GM18858 (cell line): ENCODE measurements at regions not wholly inside any gene's neighbourhood (a gene's known extent, or its start where the extent isn't known, plus 50 kb on each side); places are given as distances from the start of the nearest gene placed in this dataset.

Source experiments
- ATAC-seq: cut with Tn5 transposase; IDR thresholded peaks from one replicate; pipeline ENCODE4 v1.9.1; 2021; ENCODE audit not compliant: unreplicated experiment

DNA sequence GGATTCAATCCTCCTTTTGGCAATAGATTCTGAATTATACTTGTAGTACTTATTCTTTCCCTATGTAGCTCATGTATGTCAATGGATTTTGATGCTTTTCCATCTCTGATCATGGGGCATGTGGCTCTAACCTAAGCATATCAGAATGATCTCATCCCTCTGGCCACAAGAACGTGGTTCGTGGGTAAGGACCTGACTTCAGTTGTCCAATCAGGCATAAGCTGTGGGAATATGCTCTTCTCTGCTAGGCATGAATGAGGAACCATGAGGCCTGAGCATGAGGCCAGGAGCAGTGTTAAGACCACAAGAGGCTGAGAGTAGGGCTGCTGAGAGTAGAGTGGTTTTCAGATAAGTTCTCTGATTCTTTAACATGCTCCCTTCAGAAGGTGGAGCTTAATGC lies 292.4 kb upstream of the TSHZ3 start:
- ATAC-seq, result no peak

DNA sequence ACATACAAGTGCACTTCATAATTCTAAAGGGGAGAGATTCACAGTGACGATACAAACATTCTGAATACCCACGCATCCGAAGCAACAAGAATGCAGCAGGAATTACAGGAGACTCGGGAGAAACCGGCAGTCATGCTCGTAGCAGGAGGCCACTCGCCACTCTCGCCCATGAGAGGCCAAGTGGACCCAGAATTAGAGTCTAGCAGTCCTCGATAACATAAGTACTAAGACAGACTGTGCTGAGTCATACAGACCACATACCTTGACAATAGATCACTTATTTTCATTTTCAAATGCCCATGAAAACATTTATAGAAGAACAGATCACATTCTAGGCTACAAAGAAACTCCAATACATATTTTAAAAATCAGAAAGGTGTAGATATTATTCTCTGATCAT lies 299.1 kb upstream of the TSHZ3 start:
- ATAC-seq, result no peak

DNA sequence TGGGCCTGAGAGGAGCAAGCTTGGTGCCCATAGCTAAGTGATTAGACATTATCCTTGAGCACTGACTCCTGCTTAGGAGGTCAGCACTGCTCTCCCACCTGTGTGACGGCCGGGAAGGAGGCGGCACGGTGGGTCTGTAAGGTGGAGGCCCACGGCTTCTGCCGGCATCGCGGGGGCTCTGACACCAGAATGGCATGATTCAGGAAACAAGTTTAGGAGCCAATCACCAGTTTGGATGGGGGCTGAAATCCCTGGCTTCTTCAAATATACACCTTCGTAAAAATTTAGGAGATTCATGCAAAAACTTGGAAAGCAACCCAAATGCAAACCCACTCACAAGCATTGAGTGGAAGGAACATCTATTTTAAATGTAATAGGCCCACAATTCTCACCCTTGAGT lies 307.3 kb upstream of the TSHZ3 start:
- ATAC-seq, result no peak

DNA sequence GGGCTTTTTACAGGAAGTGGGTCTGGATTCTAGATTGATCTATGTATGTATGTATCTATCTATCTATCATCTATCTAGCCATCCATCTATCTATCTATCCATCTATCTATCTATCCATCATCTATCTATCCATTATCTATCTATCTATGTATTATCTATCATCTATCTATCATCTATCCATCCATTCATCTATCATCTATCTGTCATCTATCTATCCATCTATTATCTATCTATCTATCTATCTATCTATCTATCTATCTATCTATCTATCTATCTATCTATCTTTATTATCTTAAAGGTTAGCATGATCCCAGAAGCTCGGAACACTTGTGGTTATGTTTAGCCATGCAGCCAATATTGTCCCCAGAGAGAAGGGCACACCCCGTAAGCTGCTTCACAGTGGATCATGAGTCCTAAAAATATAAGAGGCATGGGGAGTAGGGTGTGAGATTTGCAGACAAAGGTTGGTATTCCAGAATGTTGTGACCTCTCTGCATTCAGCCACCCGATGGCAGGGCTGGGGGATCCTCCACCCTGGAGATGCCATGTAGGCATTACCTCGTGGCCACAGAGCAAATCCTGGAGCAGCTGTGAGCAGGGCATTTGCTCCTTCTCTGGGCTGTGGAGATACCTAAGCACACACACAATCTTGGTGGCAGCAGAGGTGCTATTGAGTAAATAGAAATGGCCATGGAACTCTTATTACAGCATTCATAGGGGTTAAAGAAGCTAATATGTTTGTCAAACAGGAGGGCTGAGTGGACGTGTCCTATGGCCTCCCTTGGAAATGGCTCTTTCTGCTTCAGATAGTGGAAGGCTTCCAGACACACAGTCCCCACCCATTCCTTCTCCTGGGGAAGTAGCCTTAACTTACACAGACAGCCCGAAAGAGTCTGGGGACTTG lies 310.0 kb upstream of the TSHZ3 start:
- no peak for ATAC-seq

DNA sequence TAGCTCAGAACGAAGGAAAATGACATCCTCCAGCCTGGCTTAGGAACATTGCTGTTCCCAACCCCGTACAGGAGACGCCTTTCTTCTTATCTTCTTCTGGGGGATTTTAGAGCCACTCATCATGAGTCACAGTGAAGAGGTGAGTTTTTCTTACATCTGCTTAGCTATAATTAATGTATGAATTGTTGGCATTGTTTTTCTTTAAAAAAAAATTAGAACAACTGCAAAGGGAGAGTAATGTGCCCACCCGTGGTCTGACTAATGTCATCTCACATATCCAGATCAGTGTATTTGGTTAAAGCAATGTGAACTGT lies 310.6 kb upstream of the TSHZ3 start:
- no peak for ATAC-seq

DNA sequence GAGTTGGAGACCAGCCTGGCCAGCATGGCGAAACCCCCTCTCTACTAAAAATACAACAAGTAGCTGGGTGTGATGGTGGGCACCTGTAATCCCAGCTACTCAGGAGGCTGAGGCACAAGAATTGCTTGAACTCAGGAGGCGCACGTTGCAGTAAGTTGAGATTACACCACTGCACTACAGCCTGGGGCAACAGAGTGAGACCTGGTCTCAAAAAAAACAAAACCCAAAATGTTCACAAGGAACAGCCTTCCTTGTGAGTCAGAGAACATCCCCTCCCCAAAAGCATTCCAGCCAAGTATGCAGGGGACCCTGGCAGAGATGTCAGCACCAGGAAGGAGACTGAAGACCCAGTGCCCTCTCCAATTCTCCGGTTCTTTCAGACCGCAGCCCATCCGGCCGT lies 314.9 kb upstream of the TSHZ3 start:
- no peak for ATAC-seq

DNA sequence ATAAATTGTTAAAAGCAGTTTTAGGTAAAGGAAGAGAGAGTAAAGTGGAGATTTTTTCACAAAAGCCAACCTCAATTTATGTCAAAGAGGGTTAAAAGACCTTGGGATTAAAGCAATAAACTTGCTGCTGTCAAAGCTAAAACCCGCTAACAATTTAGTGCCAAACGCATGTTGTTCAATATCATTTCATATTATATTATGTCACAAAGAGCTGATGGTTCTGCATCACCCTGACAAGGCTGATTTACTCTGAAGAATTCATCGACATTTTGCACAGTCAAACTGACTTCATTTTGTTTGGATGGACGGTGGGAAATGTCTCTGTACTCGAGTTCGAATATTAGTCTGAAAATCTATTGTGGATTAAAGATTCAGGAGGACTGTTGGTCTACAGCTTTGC lies 315.8 kb upstream of the TSHZ3 start:
- ATAC-seq, result no peak

DNA sequence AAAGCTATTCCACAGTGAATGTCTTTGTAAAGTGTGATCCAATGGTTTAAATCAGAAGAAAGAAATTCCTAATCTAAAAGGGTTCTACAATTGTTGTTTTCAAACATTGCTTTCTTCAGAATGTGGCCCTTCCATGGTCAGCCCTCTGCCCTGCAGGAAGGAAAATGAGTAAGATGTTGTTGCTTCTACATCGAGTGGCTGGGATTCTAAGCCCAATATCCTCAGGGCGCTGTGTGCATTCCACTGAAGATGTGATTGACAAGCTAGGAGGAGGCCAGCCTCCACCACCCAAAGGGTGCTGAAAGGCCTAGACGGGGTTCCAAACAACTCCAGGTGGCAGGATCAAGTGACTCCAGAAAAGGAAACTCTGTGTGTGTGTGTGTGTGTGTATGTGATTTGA lies 316.9 kb upstream of the TSHZ3 start:
- ATAC-seq, result no peak

DNA sequence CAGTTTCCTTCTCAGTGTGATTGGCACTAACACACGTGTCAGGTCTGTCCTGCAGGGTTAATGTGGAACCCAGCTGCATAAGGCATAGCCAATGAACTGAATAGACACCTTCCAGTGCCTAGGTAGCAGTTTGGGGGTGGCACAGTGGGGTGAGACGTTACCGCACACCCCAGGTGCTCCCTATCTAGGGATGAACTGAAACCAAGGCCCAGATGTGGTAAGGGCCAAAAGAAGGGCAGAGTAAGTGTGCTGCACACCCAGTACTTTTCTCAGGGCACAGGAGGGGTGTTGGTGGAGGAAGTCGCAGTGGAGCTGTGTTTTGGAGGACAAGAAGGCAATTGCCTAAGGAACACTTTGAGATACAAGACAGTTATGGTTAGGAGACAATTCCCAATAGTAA lies 317.9 kb upstream of the TSHZ3 start:
- no peak for ATAC-seq

DNA sequence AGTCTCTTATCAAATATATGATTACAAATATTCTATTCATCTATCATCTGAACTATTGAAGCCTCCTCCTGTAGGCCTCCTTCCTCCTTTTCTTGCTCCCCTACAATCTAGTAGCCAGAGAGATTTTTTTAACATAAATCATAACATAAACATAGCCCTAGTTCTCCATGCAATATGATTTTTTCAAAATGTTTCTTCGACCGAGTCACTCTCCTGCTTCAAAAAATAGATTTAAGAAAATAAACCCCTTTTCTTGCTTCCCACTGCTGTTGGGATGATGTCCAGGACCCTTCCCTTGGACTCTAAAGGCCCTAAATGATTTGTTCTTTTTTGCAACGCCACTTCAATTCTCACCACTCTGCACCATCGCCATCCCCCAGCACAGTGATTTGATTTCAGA lies 319.7 kb upstream of the TSHZ3 start:
- no peak for ATAC-seq

DNA sequence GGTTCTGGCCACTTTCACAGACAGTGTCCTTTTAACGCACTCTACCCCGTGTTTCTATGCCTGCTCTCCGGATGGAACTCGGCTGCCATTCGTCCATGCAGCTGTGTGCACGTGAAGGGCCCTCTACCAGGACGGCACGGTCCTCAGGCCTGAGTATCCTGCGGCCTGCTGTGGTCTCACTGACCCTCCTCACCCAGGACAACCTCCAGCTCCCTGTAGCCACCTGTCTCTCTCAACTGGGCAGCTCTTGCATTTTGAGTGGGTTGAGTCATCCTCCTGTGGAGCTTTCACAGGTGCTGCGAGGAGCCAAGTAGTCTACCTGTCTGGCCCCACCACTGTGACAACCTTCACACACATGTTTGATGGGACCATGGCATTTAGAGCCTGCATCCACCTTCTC lies 321.7 kb upstream of the TSHZ3 start:
- no peak for ATAC-seq

DNA sequence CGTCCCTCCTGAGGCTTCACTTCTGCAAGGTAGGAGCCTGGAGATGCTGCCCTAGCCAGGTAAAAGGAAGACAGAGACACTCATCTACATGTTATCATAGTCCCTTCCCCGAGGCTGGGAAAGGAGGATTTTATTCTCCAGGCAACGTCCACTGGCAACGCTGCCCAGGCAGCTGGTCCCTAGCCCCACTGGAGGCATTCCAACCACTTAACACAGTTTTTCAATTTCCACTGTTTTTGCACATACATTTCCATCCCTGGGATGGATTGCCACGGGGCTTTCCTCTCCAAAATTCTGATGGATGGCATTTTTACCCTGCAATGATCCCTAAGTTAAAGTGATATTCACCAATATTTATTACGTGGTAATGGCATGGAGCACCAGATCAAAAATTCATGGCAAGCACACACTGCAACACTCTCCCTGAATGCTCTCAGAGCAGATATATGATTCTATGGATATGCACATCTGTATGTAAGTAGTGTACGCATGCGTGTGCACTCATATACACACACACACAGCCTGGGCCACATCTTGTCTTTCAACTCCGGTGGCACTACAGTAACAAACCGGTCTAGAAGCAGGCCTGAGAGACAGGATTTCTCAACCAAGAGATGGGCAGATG lies 322.3 kb upstream of the TSHZ3 start:
- ATAC-seq, result no peak

DNA sequence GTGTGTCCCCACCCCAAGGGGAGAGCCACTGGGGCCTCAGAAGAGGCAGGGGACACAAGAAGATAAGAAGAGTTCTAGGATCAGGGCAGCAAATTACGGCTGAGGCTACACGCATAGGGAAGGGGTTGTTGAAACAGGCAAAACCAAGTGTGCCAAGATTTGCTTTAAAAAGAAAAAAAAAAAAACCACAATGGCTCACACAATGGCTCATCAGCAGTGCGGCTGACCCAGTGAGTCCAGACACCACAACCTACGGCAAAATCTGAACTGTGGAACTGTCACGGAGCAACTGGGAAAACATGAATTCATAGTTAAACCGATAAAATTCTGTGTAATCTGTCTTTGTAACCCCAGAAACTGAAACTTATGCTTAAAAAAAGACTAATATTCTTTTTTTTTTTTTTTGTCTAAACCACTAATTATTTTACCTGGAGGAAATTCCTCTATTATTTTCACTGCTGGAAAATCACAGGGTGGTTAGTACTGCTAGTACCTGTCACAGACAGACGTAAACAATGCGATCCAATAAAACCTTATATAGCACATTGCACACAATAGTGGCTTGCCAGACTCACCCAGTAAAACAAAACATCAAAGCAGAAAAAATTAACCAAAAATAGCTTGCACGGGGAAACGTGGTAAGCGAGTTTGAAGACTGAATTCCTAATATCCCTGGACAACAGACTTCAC lies 325.4 kb upstream of the TSHZ3 start:
- ATAC-seq, result no peak

DNA sequence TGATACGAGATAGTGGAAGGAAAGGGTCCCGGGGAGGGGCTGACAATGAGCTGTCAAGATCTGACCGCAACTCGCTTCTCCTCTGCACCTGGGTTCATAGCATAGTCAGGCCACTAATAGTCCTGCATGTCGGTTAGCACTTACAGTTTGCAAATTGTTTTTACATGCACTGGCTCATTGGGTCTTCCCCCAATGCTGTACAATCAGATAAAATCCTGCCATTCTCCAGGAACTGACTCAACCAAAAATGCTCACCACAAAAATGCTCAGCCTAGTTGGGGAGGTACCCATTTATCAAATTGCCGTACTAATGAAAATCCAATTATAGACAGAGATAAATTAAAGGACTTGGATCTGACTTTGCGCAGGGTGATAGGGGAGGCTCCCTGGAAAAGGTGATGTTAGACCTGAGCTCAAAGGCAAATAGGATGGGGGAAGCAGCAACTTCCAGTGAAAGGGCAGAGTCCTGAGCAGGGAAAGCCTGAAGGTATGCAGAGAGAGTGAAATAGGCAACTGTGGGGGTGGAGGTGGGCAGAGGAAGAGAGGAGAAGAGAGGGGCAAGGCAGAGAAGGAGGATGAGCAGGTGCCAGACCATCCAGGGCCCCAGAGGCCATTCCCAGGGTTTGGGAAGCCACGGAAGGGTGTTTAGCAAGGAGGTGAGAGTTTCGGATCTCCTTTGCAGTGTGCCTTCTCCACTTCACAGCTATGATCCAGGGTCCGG lies 326.1 kb upstream of the TSHZ3 start:
- ATAC-seq, result no peak

DNA sequence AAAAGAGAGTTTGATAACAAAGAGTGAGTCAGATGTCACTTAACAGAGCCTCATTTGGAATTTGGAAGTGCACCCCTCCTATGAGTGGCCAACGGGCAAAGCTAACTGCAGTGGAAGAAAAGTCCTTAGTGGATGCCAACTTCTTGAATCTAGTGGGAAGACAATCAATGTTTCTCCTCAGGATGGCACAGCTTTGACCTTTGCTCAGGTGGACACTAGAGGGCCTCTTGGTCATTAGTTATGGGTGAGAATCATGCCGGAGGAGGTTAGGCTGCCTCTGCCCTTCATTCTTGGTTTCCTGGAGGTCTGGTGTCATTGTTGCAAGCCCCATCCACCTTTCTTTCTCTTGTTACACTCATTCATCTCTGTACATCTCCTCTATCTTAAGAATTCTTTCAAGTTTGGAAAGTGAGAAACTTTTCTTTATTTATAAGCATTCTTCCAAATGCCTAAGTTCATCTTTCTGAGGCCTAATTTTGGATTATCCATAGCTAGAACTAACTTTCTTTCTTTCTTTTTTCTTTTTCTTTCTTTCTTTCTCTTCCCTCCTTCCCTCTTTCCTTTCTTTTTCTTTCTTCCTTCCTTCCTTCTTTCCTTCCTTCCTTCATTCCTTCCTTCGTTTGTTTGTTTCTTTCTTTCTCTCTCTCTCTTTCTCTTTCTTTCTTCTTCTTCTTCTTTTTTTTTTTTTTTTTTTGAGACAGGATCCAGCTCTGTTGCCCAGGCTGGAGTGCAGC lies 327.2 kb upstream of the TSHZ3 start:
- no peak for ATAC-seq

DNA sequence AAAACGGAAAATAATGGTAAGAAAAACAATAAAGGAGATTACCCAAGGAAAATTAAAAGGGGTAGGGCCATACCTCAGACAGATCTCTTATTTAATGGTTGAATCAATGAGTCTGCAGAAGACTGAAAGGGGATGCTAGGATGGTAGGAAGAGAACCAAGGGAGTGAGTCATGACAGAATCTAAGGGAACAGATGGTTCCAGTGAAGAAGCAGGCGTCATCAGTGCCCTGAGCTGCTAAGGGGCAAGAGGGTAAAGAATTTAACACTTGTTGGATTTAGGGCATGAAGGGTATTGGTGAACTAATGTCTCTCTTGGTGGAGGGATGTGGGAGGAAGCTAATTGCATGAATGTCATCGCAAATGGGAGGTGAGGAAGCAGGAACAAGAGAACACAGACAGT lies 329.2 kb upstream of the TSHZ3 start:
- ATAC-seq, result no peak

DNA sequence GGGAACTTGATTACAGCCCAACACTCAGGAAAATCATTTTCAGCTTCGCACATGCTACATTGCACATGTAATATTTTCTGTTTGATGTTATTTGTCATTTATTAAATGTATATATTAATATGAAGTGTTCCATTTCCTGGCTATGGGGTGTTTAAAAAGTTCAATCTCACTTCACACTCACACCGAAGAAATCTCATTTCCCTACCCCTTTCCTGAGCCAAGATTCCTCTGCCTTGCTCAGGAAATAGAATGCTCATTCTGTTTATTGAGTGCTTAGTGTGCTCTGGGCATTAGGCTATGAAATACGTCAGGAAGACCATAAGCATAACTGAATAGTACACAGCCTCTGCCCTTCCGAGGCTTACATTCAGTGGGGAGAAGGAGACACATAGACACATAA lies 331.9 kb upstream of the TSHZ3 start:
- no peak for ATAC-seq

DNA sequence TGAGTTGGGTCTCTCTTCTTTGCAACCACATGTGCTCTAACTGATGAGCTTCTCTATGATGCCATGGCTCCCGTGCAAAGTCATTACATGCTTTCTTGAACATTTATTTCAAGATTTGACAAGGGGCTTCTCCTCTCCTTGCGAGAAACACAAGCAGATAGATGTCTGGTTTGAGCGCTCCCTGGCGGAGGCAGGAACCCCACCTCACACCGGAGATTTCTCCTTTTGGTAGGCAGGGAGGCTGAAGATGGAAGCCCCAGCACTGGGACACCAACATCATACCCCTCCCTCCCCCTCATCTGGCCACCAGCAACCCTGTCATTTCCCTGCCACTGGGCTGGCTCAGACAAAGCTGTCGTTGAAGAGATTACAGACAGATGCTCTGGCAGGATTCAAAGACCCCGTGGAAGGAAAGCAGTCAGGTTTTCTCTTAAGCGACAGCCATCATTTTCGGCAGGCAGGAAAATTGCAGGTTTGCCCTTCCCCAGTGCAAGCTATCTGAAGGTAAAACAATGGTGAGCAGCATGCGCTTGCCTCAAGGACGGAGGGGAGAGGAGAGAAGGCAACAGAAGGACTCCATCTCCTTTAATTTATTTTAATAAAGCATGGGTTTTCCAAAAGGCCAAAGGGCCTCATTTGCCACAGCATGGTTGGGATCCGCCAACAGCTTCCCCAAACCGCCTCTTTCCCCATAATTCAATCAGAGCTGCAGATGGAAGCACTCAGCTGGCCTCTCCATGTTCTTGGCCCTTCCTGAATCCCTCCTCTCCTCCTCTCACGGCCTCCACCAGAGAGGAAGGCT lies 344.1 kb upstream of the TSHZ3 start:
- no peak for ATAC-seq

DNA sequence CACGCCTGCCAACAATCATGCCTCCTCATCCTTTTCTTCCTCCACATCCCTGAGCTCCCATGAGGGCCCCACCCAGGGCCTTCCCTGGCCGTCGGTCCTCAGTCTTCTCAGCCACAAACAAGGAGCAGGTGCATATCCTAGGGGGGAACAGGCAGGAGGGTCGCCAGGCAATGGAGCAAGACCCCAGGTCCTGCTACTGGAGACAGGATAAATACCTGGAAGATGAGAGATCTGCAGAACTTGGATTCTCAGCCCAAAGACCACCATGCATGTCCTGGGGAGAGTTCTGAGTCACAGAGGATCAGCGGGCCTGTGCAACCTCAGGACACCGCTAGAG lies 344.7 kb upstream of the TSHZ3 start:
- no peak for ATAC-seq

DNA sequence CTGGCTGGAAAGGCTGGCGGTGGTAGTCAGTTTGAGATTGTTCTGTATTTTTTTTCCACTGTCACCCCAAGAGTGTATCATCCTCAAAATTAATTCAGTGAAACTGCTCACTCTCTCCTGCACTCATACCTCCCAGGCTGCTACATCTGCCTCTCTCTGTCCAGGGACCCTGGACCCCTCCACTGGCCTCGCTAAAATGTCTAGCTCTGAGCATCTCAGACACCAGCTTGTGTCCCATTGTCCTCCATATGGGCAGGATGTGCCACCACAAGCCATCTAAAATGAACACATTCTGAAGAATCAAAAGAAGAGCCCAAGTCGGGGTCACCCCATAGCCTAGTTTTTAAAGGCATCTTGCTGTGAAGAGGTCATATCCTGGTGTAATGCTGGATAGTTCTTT lies 345.5 kb upstream of the TSHZ3 start:
- ATAC-seq, result no peak
